A673 (cell line): ENCODE measurements at regions not wholly inside any gene's neighbourhood (a gene's known extent, or its start where the extent isn't known, plus 50 kb on each side); places are given as distances from the start of the nearest gene placed in this dataset.

Experiments used
- BruUV-seq: library from RNA; stranded (reverse); fragments of 400-500 nt; replicated peaks from 2 replicates; lab custom pipeline; 2021; lab: Mats Ljungman, UMichigan
- CTCF ChIA-PET: fragments of 300-600 bp; sonication (Branson Sonifier 250); formaldehyde crosslinking; loops from one replicate; lab custom pipeline; 2022; ENCODE audit warnings: antibody characterized with exemption; lab: Charles Lee
- POLR2A ChIA-PET: fragments of 300-600 bp; sonication (Branson Sonifier 250); formaldehyde crosslinking; loops from one replicate; lab custom pipeline; 2022; ENCODE audit warnings: antibody characterized with exemption; ENCODE audit not compliant: low non-redundant PET; lab: Charles Lee
- DNase-seq: peaks from one replicate; pipeline ENCODE4 v3.0.0-alpha.2; 2015; ENCODE audit warnings: low spot score
- H3K27ac ChIP-seq: fragments of 200-600 bp; sonication (generic); 2 replicates; pipeline ENCODE4 v1.5.1; 2016; ENCODE audit warnings: mixed run types, low read depth, mild to moderate bottlenecking, mixed read lengths, antibody characterized with exemption, low read length; ENCODE audit not compliant: poor library complexity, severe bottlenecking
- H3K27me3 ChIP-seq: fragments of 200-600 bp; sonication (generic); replicated peaks from 2 replicates; pipeline ENCODE4 v1.6.1; 2017; ENCODE audit warnings: mixed run types, low read depth, mild to moderate bottlenecking, mixed read lengths, antibody characterized with exemption, low read length; ENCODE audit not compliant: insufficient read depth, poor library complexity
- H3K36me3 ChIP-seq: fragments of 200-600 bp; sonication (generic); 2 replicates; pipeline ENCODE4 v1.6.1; 2016; ENCODE audit warnings: mixed run types, mild to moderate bottlenecking, mixed read lengths, antibody characterized with exemption, low read length; ENCODE audit not compliant: insufficient read depth, poor library complexity, severe bottlenecking
- H3K4me1 ChIP-seq: fragments of 200-600 bp; sonication (generic); 2 replicates; pipeline ENCODE4 v1.6.1; 2017; ENCODE audit warnings: mixed run types, mild to moderate bottlenecking, mixed read lengths, antibody characterized with exemption, low read length; ENCODE audit not compliant: insufficient read depth, poor library complexity, severe bottlenecking
- H3K4me3 ChIP-seq: fragments of 200-600 bp; sonication (generic); 2 replicates; pipeline ENCODE4 v1.5.1; 2016; ENCODE audit warnings: low read depth, mixed run types, mild to moderate bottlenecking, mixed read lengths, low read length; ENCODE audit not compliant: poor library complexity, severe bottlenecking
- H3K9me3 ChIP-seq: fragments of 200-600 bp; sonication (generic); 2 replicates; pipeline ENCODE4 v1.6.1; 2016; ENCODE audit warnings: mixed run types, low read depth, mild to moderate bottlenecking, mixed read lengths, antibody characterized with exemption, low read length; ENCODE audit not compliant: poor library complexity, severe bottlenecking
- CTCF ChIP-seq: fragments of 300-800, 200-600 bp; sonication (generic); conservative IDR thresholded peaks from 2 replicates; pipeline ENCODE4 v1.5.1; 2017; ENCODE audit warnings: low read depth, mild to moderate bottlenecking, antibody characterized with exemption, low read length, moderate library complexity, mixed read lengths
- EZH2 ChIP-seq: fragments of 200-600 bp; sonication (generic); IDR thresholded peaks from 2 replicates; pipeline ENCODE4 v1.6.1; 2017; ENCODE audit warnings: borderline replicate concordance, low read depth, mild to moderate bottlenecking, mixed read lengths, antibody characterized with exemption, low read length; ENCODE audit not compliant: poor library complexity, severe bottlenecking
- intact Hi-C: fragments of 100-400 bp; cut with micrococcal nuclease; formaldehyde crosslinking; loops from one replicate; pipeline ENCODE4 v1.10.0; 2022; ENCODE audit not compliant: unreplicated experiment

DNA sequence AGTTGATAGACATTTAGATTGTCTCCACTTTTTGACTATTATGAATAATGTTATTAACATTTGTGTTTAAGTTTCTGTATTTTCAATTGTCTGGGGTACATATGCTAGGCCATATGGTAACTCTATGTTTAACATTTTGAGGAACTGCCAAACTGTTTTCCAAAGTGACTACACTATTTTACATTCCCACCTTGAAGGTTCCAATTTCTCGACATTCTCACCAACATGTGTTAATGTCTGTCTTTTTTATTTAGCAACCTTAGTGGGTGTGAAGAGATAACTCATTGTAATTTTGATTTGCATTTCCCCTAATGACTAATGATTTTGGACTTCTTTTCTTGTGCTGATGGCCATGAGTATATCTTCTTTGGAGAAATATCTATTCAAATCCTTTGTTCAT is 832.4 kb downstream of the DNAJB9 start:
- POLR2A ChIA-PET: no interaction called here
- intact Hi-C loops: no loop called here

DNA sequence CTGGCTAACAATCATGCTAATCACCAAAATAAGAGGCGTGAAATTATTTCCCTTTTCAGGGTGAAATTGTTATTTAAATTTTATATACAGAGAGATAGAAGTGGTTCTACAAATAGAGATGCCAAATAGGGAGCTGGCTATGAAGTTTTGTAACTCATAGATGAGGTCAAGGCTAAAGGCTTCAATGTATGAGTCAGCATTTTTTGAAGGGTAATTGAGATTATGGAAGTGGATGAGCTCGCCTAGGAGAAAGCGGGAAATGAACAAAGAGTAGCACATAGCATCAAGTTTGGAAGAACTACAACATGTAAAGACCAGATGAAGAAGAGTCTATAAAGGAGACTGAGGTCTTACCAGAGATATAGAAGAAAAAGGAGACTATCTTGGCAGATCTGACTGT is 838.1 kb downstream of the DNAJB9 start:
- no peak overlapping the region for H3K4me3 ChIP-seq
- no peaks in the 10 kb centered on the region for H3K36me3 ChIP-seq
- ChIA-PET CTCF (no interaction called here), POLR2A (no interaction called here)
- DNase-seq: no peak
- TF ChIP-seq CTCF: no peak
- H3K27ac ChIP-seq: no peak overlapping the region
- intact Hi-C loops: no loop called here
- H3K9me3 ChIP-seq: no peaks in the 10 kb centered on the region
- H3K4me1 ChIP-seq: no peaks in the 10 kb centered on the region
- no peaks in the 10 kb centered on the region for H3K27me3 ChIP-seq
- BruUV-seq: no TSS peak

More for the DNA sequence above, 832.4 kb downstream of the DNAJB9 start:
- no peak overlapping the region for H3K4me3 ChIP-seq
- no TSS peak for BruUV-seq
- no peaks in the 10 kb centered on the region for H3K27me3 ChIP-seq
- no peaks in the 10 kb centered on the region for H3K9me3 ChIP-seq
- no peak overlapping the region for H3K27ac ChIP-seq
- H3K4me1 ChIP-seq: no peaks in the 10 kb centered on the region
- no peaks in the 10 kb centered on the region for H3K36me3 ChIP-seq
- no peak for TF ChIP-seq CTCF
- no peak for TF ChIP-seq EZH2
- CTCF ChIA-PET: no interaction called here
- no peak for DNase-seq

GRCh38 chr7:109437957-109438356 is 868.3 kb downstream of the DNAJB9 start:
- CTCF ChIA-PET: no interaction called here
- BruUV-seq: no TSS peak

More at GRCh38 chr7:109437957-109438356, 868.3 kb downstream of the DNAJB9 start:
- Histone ChIP-seq H3K9me3 (no peaks in the 10 kb centered on the region), H3K4me1 (peaks cover 5% of the 10 kb centered on the region), H3K36me3 (no peaks in the 10 kb centered on the region), H3K27me3 (no peaks in the 10 kb centered on the region), H3K27ac (no peak overlapping the region), H3K4me3 (no peak overlapping the region)
- POLR2A ChIA-PET: no interaction called here
- intact Hi-C loops: no loop called here
- no peak for DNase-seq
- no peak for TF ChIP-seq CTCF
- no peak for TF ChIP-seq EZH2
